ENCODE measurements at regions not wholly inside any gene's neighbourhood (a gene's known extent, or its start where the extent isn't known, plus 50 kb on each side); places are given as distances from the start of the nearest gene placed in this dataset.
A peak's percentile ranks its signal among the peaks of the same experiment; 100 is the strongest.
"Not testable (repeated sequence)": the region's sequence is repeated elsewhere in the genome, so short reads cannot be mapped to it uniquely, and the experiment has no call there.

- DNase-seq (ENCODE audit: low read depth) = no peak
Measured at GRCh38 chr2:11995456-11995855, 249.0 kb downstream of the LPIN1 start.

GRCh38 chr2:11996618-11997017 lies 250.2 kb downstream of the LPIN1 start:
- DNase-seq (ENCODE audit: low read depth) = no peak

DNA sequence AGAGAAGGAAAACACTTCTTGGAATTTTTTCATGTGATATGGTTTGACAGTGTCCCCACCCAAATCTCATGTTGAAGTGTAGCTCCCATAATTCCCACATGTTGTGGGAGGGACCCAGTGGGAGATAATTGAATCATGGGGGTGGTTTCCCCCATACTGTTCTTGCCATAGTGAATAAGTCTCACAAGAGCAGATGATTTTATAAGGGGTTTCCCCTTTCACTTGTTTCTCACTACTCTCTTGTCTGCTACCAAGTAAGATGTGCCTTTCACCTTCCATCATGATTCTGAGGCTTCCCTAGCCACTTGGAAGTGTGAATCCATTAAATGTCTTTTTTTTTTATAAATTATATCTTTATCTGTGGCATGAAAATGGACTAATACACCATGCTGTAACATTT lies 250.7 kb downstream of the LPIN1 start:
- no peak for DNase-seq (ENCODE audit: low read depth)

- DNase-seq (ENCODE audit: low read depth) = no peak
Measured at GRCh38 chr2:11998218-11998617, 251.8 kb downstream of the LPIN1 start.

GRCh38 chr2:11998626-11999378 lies 252.4 kb downstream of the LPIN1 start:
- DNase-seq (ENCODE audit: low read depth) = no peak

DNA sequence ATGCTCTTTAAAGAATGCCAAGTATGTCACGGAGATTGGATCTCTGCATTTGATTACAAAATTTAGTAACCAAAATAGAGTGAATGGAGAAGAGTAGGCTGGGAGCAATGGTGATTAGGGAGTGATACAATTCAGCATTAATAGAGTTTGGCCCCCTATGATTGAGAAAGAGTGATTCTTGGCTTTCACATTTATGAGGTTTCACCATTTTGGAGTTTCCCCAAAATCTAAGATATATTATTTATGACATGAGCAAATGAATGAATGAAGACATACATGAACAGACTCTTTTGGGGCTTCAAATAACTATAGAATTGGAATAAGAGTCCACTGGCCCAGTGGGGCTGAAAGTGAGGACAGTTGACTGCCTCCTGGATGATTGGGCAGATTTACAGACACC lies 255.2 kb downstream of the LPIN1 start:
- no peak for DNase-seq (ENCODE audit: low read depth)

GRCh38 chr2:12002215-12002614 lies 255.8 kb downstream of the LPIN1 start:
- DNase-seq (ENCODE audit: low read depth) = no peak

DNA sequence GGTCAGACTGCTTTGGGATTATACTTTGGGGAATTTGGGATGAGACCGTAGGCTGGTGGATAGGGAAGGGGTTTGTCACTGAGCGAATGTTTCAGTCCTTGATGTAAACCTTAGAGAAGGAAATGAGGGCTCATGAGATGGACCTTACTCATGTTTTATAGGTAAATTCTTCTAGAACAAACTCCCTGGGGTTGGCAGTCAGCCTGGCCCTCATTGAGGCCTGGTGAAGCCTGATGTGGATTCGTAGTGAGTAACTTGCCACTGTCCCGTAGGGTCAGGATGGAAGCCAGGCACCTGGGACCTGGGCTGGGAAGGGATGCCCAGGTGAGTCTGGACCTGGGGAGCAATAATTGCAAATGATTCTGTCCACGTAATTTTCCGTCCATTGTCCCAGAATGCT lies 258.3 kb downstream of the LPIN1 start:
- DNase-seq (ENCODE audit: low read depth) = no peak

DNA sequence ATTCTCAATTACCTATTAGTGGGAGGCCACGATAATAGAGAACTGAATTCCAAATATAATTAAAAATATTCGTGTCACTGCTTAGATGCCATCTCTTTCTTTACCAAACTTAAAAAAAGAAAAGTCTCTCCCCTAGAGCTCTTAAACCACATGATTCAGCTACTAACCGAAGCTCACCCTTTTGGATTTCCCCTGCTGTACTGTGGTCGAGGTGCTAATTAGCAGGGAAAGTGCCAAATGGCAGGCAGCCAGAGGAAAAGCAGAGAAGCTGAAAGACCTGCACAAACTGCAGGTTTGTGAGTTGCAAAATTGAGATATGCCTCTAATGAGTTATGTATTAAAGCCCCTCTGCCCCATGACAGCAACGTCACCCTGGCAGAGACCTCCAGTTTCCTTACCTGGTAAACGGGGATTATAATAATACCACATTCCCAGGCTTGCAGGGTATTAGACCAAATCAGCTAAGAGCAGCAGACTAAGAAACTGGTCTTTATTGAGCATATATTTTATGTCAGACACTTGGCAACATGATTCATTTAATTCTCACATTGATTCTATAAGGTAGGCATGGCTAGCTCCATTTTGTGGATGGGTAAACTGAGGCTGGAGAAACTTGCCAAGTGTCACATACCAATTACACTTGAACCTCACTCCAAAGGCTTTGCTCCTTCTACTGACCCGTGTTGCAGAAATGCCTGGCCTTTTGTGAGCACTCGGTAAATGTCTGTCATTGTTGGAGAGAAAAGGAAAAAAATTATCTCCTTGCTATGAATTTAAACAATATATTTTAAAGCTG lies 259.7 kb downstream of the LPIN1 start:
- peak; percentile 55 for DNase-seq (ENCODE audit: low read depth)

DNA sequence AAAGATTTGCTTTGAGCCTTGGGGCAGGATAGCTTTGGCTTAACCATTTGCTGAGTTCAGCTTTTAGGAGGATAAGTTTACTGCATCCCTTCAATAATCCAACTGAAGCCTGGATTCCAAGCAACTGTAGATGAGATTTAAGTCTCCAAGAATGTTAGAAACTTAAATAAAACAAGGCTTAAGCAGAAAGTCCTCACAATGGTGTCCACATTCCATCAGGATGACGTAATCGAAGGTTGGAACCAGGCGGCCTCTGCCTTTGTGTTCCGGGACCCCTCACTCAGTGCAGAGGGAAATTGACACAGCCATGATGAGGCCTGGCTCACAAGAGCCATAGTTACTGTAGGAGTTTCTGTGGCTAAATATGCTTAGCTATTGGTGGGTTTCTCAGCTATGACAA lies 260.4 kb downstream of the LPIN1 start:
- no peak for DNase-seq (ENCODE audit: low read depth)

DNA sequence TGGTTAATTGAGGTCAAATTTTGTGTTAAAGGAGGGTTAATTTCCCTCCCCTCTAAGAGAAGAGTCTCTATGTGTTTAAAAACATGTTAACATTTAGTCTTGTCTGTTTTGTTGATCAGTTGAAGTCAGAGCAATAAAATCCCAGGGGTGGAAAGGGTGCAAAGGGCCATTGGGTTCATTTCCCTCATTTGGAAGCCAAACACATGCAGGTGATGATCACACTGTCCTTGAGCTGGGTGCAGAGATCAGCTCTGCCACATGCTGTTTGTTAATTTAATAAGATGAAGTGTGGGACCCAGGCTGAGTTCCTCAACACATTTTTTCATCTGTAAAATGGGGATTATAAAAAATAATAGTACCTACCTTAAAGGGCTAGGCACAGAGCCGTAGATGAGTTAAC lies 260.9 kb downstream of the LPIN1 start:
- DNase-seq (ENCODE audit: low read depth) = no peak

DNA sequence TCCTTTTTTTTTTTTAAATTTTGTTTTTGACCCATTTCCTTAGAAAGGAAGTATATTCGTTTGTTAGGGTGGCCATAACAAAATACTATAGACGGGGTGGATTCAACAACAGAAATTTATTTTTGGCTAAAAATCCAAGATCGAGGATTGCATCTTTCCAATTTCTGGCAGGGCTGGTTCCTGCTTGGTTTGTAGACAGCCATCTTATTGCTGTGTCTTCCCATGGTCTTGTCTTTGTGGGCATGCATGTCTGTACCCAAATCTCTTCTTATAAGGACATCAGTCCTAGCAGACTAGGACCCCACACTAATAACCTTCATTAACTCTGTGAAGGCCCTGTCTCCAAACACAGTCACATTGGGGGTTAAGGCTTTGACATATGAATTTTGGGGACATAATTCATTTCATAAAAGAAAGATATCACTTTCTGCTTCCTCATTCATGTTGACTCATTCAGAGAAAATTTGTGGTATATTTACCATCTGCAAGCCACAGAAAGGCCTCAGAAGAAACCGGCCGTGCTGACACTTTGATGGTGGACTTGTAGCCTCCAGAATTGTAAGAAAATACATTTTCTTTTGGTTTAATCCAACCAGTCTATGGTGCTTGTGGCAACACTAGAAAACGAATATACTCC lies 262.1 kb downstream of the LPIN1 start:
- no peak for DNase-seq (ENCODE audit: low read depth)

GRCh38 chr2:12009323-12009905 lies 263.0 kb downstream of the LPIN1 start:
- no peak for DNase-seq (ENCODE audit: low read depth)

GRCh38 chr2:12010059-12010458 lies 263.6 kb downstream of the LPIN1 start:
- no peak for DNase-seq (ENCODE audit: low read depth)

DNA sequence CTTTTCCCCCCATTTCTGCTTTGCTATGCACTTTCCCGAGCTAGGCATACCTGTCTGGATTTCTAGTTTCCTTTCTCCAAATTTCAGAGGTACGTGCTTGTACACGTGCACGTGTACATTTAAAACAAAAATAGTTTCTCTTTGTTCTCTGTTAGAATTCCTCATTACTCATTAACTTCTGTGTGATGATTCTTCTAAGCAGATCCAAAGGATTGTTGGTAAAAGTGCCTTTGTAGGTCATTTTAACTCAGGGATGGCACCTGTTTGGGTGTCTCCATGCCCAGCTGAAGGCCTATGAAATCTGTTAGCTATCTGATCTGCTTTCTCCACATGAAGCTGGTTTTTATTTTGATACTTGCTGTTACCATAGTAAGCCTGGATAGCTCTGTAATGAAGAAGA lies 264.3 kb downstream of the LPIN1 start:
- DNase-seq (ENCODE audit: low read depth) = no peak

DNA sequence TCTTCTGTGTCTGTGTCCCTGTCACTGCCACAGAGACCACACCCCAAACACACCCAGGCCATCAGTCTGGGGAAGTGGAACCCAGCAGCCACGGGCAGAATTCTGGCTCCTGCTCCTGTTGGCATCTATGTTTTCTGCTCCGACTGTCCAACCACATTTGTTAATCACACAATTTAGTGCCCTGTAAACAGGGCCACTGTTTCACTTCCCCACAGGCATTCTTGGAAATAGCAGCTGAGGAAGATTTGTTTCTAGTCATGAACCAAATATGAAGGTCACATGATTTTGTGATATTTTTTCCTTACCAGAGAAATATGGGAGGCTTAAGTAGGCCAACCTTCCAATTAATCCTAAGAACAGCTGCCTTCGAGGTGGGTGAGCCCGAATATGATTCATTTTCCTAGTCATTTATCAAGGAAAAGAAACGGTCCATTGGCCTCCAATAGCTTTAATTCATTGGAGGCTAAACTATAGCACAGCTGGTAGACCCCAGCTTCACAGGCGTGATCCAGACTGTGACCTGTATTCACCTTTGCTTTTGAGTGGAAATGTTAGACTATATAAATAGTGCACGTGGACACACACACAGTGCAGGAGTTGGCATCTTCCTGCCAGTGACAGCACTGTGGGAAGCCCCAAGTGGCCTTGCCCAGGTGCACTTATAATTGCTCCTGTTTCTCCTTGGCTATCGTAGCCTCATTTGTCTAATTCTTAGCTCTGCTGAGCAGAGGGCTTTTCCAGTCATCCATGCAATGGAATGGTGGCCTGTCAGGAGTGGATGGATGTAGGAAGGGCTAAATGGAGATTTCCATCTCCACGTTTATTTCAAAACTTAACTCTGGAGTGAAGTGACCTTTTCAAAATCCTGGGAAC lies 267.9 kb downstream of the LPIN1 start:
- no peak for DNase-seq (ENCODE audit: low read depth)

DNA sequence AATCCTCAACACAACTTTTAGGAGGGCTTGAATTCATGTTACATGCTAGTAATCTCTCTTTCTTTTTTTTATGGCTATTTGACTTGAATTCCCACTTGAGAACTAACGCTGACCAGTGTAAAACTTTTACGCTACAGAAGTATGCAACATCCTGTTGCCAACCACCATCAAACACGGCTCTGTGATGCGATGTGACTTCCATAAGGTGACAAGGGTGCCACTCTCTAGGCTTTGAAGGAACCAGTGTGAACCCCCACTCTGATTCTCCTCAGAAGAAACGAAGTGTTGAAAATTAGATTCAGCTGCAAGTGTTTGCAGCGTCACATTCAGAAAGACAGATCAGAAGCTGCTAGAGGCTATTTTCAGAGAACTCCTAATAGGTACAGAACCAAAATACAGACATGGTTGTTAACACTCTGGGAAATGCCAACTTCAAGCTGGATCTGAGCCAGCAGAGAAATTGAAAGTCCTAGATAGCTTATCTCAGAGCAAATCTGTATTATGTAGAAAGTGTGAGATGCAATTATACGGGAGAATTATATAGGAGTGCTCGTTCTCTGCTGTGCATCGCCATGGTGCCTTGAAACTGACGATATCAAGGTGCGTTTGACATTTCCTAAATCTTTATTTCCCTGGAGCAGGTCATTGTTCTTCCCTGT lies 271.2 kb downstream of the LPIN1 start:
- no peak for DNase-seq (ENCODE audit: low read depth)

- DNase-seq (ENCODE audit: low read depth) = not testable (repeated sequence)
Measured at GRCh38 chr2:12018726-12019125, 272.3 kb downstream of the LPIN1 start.

DNA sequence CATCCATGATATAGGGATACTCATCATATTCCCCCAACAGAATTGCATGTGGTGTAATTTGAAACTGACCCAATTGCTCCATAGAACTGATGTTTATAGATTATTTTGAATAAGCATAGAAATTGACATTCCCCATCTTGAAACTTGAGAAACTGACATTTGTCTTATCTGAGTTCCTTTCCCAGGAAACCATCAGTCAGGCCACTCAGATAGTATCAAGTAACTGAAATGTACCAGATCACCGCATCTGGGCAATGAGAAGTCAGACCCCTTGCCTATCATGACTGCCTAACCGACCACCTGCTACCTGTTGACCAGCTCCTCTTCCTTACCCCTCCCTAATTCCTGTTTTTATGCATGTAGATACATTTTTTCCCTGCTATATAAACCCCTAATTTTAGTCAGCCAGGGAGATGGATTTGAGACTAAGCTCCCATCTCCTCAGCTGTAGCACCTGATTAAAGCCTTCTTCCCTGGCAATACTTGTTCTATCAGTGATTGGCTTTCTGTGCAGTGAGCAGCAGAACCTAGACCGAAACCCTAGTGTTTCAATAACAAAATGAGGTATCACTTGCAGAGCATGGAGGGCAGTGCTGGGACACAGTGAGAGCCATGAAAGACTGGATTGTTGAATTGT lies 274.5 kb downstream of the LPIN1 start:
- no peak for DNase-seq (ENCODE audit: low read depth)

DNA sequence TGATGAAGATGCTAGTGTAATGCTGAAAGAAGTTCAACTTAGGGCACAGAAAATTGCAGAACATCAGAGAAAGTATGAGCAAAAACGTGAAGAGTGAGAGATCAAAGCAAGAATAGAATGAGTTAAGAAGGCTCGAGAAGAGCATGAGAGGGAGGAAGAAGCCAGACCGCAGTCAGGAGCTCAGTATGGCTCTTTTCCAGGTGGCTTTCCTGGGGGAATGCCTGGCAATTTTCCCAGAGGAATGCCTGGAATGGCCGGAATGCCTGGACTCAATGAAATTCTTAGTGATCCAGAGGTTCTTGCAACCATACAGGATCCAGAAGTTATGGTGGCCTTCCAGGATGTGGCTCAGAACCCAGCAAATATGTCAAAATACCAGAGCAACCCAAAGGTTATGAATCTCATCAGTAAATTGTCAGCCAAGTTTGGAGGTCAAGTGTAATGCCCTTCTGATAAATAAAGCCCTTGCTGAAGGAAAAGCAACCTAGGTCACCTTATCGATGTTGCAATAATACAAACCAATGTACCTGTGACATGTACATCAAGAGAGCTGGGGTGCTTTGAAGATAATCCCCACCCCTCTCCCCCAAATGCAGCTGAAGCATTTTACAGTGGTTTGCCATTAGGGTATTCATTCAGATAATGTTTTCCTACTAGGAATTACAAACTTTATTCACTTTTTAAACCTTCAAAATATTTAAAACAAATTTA lies 277.9 kb downstream of the LPIN1 start:
- DNase-seq (ENCODE audit: low read depth) = not testable (repeated sequence)
